OCI-LY3 (cell line): ENCODE measurements at regions not wholly inside any gene's neighbourhood (a gene's known extent, or its start where the extent isn't known, plus 50 kb on each side); places are given as distances from the start of the nearest gene placed in this dataset.

Source experiments
- H2AFZ ChIP-seq: fragments of 200-600, 300-600 bp; shearing (Covaris generic); 2 replicates; pipeline ENCODE4 v1.6.0; 2014; ENCODE audit warnings: antibody characterized with exemption, low read depth, low read length
- H3K27ac ChIP-seq: fragments of 200-600, 300-600 bp; sonication (generic); 2 replicates; pipeline ENCODE4 v1.5.1; 2014; ENCODE audit warnings: mild to moderate bottlenecking, low read length, moderate library complexity, mixed read lengths
- H3K27me3 ChIP-seq: fragments of 200-600, 300-600 bp; sonication (generic); 2 replicates; pipeline ENCODE4 v1.6.1; 2014; ENCODE audit warnings: low read depth, low read length, mixed read lengths
- H3K36me3 ChIP-seq: fragments of 200-600, 300-600 bp; sonication (generic); replicated peaks from 2 replicates; pipeline ENCODE3; 2014; ENCODE audit warnings: low read depth, low read length, mixed read lengths
- H3K4me1 ChIP-seq: fragments of 300-600, 200-600 bp; sonication (generic); 2 replicates; pipeline ENCODE4 v1.6.1; 2014; ENCODE audit warnings: low read length, mixed read lengths
- H3K4me2 ChIP-seq: fragments of 200-600, 300-600 bp; sonication (generic); 2 replicates; pipeline ENCODE4 v1.6.1; 2014; ENCODE audit warnings: low read length, mixed read lengths
- H3K4me3 ChIP-seq: fragments of 300-600, 200-600 bp; sonication (generic); 2 replicates; pipeline ENCODE4 v1.5.1; 2014; ENCODE audit warnings: antibody characterized with exemption, mild to moderate bottlenecking, low read length, moderate library complexity
- H3K79me2 ChIP-seq: fragments of 300-600, 200-600 bp; shearing (Covaris generic); 2 replicates; pipeline ENCODE4 v1.6.1; 2014; ENCODE audit warnings: mild to moderate bottlenecking, low read length, mixed read lengths
- H3K9ac ChIP-seq: fragments of 300-600, 200-600 bp; shearing (Covaris generic); 2 replicates; pipeline ENCODE4 v1.6.0; 2014; ENCODE audit warnings: mild to moderate bottlenecking, low read length, moderate library complexity
- H3K9me3 ChIP-seq: fragments of 200-600, 300-600 bp; shearing (Covaris generic); 2 replicates; pipeline ENCODE4 v1.6.1; 2014; ENCODE audit warnings: low read length, mixed read lengths; ENCODE audit not compliant: insufficient read depth
- H4K20me1 ChIP-seq: fragments of 200-600, 300-600 bp; sonication (generic); 2 replicates; pipeline ENCODE4 v1.6.1; 2016; ENCODE audit warnings: low read length, mixed read lengths; ENCODE audit not compliant: insufficient read depth
- EZH2phosphoT487 ChIP-seq: fragments of 200-600 bp; shearing (Covaris generic); IDR thresholded peaks from 2 replicates; pipeline ENCODE4 v1.6.1; 2018; ENCODE audit warnings: antibody characterized with exemption, mixed run types, low read depth
- TF ChIP-seq, protein P1 (sequence below): fragments of 200-600, 300-600 bp; sonication (generic); IDR thresholded peaks from 2 replicates; pipeline ENCODE4 v1.5.1; 2014; ENCODE audit warnings: antibody characterized with exemption, low read length, low read depth

DNA sequence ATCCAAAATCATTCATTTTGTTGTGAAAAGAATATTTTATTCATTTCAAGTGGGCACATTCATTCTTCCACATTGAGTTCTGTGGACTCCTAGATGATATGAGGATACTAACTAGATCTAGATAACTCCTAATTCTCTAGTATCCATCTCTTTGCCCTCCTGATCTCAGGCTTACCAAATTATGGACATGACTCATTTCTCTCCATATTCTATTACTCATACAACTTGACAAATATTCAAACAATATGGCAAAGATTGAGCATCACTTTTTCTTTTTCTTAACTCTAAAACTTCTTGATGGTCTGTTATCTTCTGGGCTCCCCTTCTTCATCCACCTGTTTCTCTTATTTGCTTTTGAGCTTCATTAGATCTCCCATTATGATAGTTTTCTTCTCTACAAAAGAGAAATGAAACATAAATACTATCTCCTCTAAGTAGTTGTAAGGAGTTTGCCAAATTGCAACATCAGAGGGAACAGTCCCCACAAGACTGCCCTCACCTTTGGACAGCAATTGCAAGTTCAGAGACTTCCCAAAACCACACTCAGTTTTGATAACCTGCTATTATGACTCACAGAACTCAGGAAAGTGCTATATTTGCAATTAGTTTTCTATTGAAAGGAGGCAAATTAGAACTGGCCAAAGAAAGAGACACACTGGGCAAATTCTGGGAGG, 422.9 kb downstream of the SPRY1 start:
- no peak overlapping the region for H3K4me2 ChIP-seq

DNA sequence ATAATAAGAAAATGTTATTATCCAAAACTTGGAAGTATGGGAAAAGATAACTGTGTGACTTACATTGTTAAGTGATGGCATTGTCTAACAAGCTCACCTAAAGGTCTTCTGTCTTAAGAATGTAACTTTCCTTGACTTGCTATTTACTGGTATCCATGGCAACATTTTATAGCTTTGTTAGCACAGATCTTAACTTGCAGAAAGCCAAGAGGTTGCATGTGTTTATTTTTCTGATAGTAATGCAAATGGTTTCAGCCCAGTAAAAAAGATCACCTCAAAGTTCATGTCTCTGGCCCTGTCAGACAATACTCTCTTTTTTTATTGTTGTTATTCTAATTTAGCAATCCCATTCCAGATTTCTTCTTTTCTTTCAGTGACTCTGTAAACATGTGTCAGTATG, 425.3 kb downstream of the SPRY1 start:
- H3K4me1 ChIP-seq = peaks cover 2% of the 10 kb centered on the region; the same call in 1 of the 2 replicates
- H3K9ac ChIP-seq = no peak overlapping the region
- no peaks in the 10 kb centered on the region for H3K9me3 ChIP-seq
- no peak overlapping the region for H3K4me3 ChIP-seq
- H3K27ac ChIP-seq = no peak overlapping the region
- H3K4me2 ChIP-seq = no peak overlapping the region
- TF ChIP-seq EZH2phosphoT487 = no peak
- TF ChIP-seq, protein P1, sequence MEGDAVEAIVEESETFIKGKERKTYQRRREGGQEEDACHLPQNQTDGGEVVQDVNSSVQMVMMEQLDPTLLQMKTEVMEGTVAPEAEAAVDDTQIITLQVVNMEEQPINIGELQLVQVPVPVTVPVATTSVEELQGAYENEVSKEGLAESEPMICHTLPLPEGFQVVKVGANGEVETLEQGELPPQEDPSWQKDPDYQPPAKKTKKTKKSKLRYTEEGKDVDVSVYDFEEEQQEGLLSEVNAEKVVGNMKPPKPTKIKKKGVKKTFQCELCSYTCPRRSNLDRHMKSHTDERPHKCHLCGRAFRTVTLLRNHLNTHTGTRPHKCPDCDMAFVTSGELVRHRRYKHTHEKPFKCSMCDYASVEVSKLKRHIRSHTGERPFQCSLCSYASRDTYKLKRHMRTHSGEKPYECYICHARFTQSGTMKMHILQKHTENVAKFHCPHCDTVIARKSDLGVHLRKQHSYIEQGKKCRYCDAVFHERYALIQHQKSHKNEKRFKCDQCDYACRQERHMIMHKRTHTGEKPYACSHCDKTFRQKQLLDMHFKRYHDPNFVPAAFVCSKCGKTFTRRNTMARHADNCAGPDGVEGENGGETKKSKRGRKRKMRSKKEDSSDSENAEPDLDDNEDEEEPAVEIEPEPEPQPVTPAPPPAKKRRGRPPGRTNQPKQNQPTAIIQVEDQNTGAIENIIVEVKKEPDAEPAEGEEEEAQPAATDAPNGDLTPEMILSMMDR = no peak
- no peaks in the 10 kb centered on the region for H3K36me3 ChIP-seq
- no peaks in the 10 kb centered on the region for H4K20me1 ChIP-seq
- H2AFZ ChIP-seq = no peak overlapping the region
- H3K79me2 ChIP-seq = no peaks in the 10 kb centered on the region
- no peaks in the 10 kb centered on the region for H3K27me3 ChIP-seq

More for the DNA sequence above, 422.9 kb downstream of the SPRY1 start:
- Histone ChIP-seq H4K20me1 (no peaks in the 10 kb centered on the region), H2AFZ (no peak overlapping the region), H3K27ac (no peak overlapping the region), H3K27me3 (no peaks in the 10 kb centered on the region), H3K9ac (no peak overlapping the region), H3K36me3 (no peaks in the 10 kb centered on the region), H3K4me3 (no peak overlapping the region), H3K79me2 (no peaks in the 10 kb centered on the region), H3K4me1 (peaks cover 2% of the 10 kb centered on the region; the same call in 1 of the 2 replicates), H3K9me3 (no peaks in the 10 kb centered on the region)
- TF ChIP-seq EZH2phosphoT487 = no peak
- TF ChIP-seq, protein P1 = no peak

DNA sequence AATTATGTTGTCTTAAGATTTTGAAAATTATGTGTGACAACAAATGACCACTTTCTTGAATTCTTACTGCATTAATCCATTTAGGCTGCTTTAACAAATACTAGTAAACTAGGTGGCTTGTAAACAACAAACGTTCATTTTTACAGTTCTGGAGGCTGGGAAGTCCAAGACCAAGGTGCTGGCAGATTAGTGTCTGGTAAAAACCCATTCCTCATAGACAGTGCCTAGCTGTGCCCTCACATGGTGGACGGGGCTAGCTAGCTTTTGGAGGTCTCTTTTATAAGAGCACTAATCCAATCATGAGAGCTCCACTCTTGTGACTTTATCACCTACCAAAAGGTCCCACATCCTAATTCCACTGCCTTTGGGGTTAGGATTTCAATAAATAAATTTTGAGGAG, 425.8 kb downstream of the SPRY1 start:
- Histone ChIP-seq H3K4me1 (peaks cover under 1% of the 10 kb centered on the region; the same call in 1 of the 2 replicates), H3K27me3 (no peaks in the 10 kb centered on the region), H3K4me2 (no peak overlapping the region), H3K36me3 (no peaks in the 10 kb centered on the region), H3K27ac (no peak overlapping the region), H3K9me3 (no peaks in the 10 kb centered on the region), H3K9ac (no peak overlapping the region), H2AFZ (no peak overlapping the region), H3K4me3 (no peak overlapping the region), H3K79me2 (no peaks in the 10 kb centered on the region), H4K20me1 (no peaks in the 10 kb centered on the region)
- TF ChIP-seq EZH2phosphoT487 = no peak
- TF ChIP-seq, protein P1 = no peak

DNA sequence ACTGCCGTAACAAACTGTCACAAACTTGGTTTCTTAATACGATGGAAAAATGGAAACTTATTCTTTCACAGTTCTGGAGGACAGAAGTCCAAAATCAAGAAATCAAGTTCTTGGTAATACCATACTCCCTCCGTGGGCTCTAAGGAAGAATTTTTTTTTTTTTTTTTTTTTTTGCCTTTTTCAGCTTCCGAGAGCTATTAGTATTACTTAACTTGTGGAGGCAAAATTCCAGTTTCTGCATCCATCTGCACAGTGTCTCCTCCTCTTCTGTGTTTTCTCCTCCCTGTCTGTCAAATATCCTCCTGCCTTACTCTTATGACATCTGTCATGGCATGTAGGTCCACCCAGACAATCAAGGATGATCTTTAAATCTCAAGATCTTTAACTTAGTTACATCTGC, 426.6 kb downstream of the SPRY1 start:
- no peak overlapping the region for H2AFZ ChIP-seq
- no peaks in the 10 kb centered on the region for H3K4me1 ChIP-seq

More for the DNA sequence above, 426.6 kb downstream of the SPRY1 start:
- TF ChIP-seq EZH2phosphoT487 = no peak
- TF ChIP-seq, protein P1 = no peak
- Histone ChIP-seq H3K9ac (no peak overlapping the region), H3K27ac (no peak overlapping the region), H3K36me3 (no peaks in the 10 kb centered on the region), H3K79me2 (no peaks in the 10 kb centered on the region), H3K4me2 (no peak overlapping the region), H4K20me1 (no peaks in the 10 kb centered on the region), H3K4me3 (no peak overlapping the region), H3K27me3 (no peaks in the 10 kb centered on the region), H3K9me3 (no peaks in the 10 kb centered on the region)
